ENCODE measurements at regions not wholly inside any gene's neighbourhood (a gene's known extent, or its start where the extent isn't known, plus 50 kb on each side); places are given as distances from the start of the nearest gene placed in this dataset.

GRCh38 chr13:84864341-84864740 lies 934.9 kb downstream of the SLITRK6 start:
- Histone ChIP-seq H3K36me3 (ENCODE audit: control insufficient read depth, insufficient read depth, low read length) (no peaks in the 10 kb centered on the region), H3K4me1 (no peaks in the 10 kb centered on the region), H3K9me3 (no peaks in the 10 kb centered on the region), H3K4me3 (ENCODE audit: low read depth, low read length) (no peak overlapping the region), H3K27me3 (replicated peaks; ENCODE audit: control insufficient read depth, insufficient read depth, low read length) (no peaks in the 10 kb centered on the region)
- H3K36me3 Mint-ChIP-seq (ENCODE audit: insufficient read depth, unreplicated experiment), result no peaks in the 10 kb centered on the region
- H3K9me3 Mint-ChIP-seq (ENCODE audit: unreplicated experiment), result no peaks in the 10 kb centered on the region
- H3K27me3 Mint-ChIP-seq (ENCODE audit: insufficient read depth, unreplicated experiment), result no peaks in the 10 kb centered on the region
- H3K27ac Mint-ChIP-seq (ENCODE audit: unreplicated experiment), result no peak overlapping the region
- POLR2A ChIA-PET, result no interaction called here
- no peak overlapping the region for H3K4me3 Mint-ChIP-seq (ENCODE audit: unreplicated experiment)
- intact Hi-C loops (cut with micrococcal nuclease; ENCODE audit: unreplicated experiment), result no loop called here
- no TSS peak for BruUV-seq (replicated peaks)
- H3K4me1 Mint-ChIP-seq (ENCODE audit: low read depth, unreplicated experiment), result no peaks in the 10 kb centered on the region
- no peak for DNase-seq
- no peak for TF ChIP-seq CTCF (IDR thresholded peaks at IDR 0.05; ENCODE audit: insufficient read depth in 1 of 2, low read depth in 1 of 2, low read length in 1 of 2, severe bottlenecking in 1 of 2, unreplicated experiment in 1 of 2)
- CTCF ChIA-PET, result no interaction called here

- no TSS peak for BruUV-seq (replicated peaks)
- Mint-ChIP-seq H3K4me3 (ENCODE audit: unreplicated experiment) (no peak overlapping the region), H3K9me3 (ENCODE audit: unreplicated experiment) (no peaks in the 10 kb centered on the region), H3K27ac (ENCODE audit: unreplicated experiment) (no peak overlapping the region), H3K4me1 (ENCODE audit: low read depth, unreplicated experiment) (no peaks in the 10 kb centered on the region), H3K36me3 (ENCODE audit: insufficient read depth, unreplicated experiment) (no peaks in the 10 kb centered on the region), H3K27me3 (ENCODE audit: insufficient read depth, unreplicated experiment) (no peaks in the 10 kb centered on the region)
- Histone ChIP-seq H3K4me3 (ENCODE audit: low read depth, low read length) (no peak overlapping the region), H3K36me3 (ENCODE audit: control insufficient read depth, insufficient read depth, low read length) (no peaks in the 10 kb centered on the region), H3K27me3 (replicated peaks; ENCODE audit: control insufficient read depth, insufficient read depth, low read length) (no peaks in the 10 kb centered on the region), H3K4me1 (no peaks in the 10 kb centered on the region), H3K9me3 (no peaks in the 10 kb centered on the region)
- ChIA-PET POLR2A (no interaction called here), CTCF (no interaction called here)
- no peak for DNase-seq
- no peak for TF ChIP-seq CTCF (IDR thresholded peaks at IDR 0.05; ENCODE audit: insufficient read depth in 1 of 2, low read depth in 1 of 2, low read length in 1 of 2, severe bottlenecking in 1 of 2, unreplicated experiment in 1 of 2)
- intact Hi-C loops (cut with micrococcal nuclease; ENCODE audit: unreplicated experiment), result no loop called here
These were observed 952.1 kb downstream of the SLITRK6 start for GRCh38 chr13:84847107-84847506.

GRCh38 chr13:84845907-84846619 lies 953.2 kb downstream of the SLITRK6 start:
- H3K4me1 Mint-ChIP-seq (ENCODE audit: low read depth, unreplicated experiment), result no peaks in the 10 kb centered on the region
- no peak for DNase-seq
- H3K9me3 ChIP-seq, result no peaks in the 10 kb centered on the region
- no peak for TF ChIP-seq CTCF (IDR thresholded peaks at IDR 0.05; ENCODE audit: insufficient read depth in 1 of 2, low read depth in 1 of 2, low read length in 1 of 2, severe bottlenecking in 1 of 2, unreplicated experiment in 1 of 2)
- no peak overlapping the region for H3K27ac Mint-ChIP-seq (ENCODE audit: unreplicated experiment)
- no peaks in the 10 kb centered on the region for H3K9me3 Mint-ChIP-seq (ENCODE audit: unreplicated experiment)
- H3K4me3 ChIP-seq (ENCODE audit: low read depth, low read length), result no peak overlapping the region
- no peaks in the 10 kb centered on the region for H3K36me3 Mint-ChIP-seq (ENCODE audit: insufficient read depth, unreplicated experiment)
- intact Hi-C loops (cut with micrococcal nuclease; ENCODE audit: unreplicated experiment), result loop anchor here (2.0 kb wide), 2 partner anchors 51 to 961 kb away; no protein-coding TSS in a partner anchor
- POLR2A ChIA-PET, result no interaction called here
- H3K27me3 Mint-ChIP-seq (ENCODE audit: insufficient read depth, unreplicated experiment), result no peaks in the 10 kb centered on the region
- no TSS peak for BruUV-seq (replicated peaks)
- no peaks in the 10 kb centered on the region for H3K36me3 ChIP-seq (ENCODE audit: control insufficient read depth, insufficient read depth, low read length)
- H3K4me3 Mint-ChIP-seq (ENCODE audit: unreplicated experiment), result no peak overlapping the region
- no peaks in the 10 kb centered on the region for H3K4me1 ChIP-seq
- CTCF ChIA-PET, result no interaction called here
- no peaks in the 10 kb centered on the region for H3K27me3 ChIP-seq (replicated peaks; ENCODE audit: control insufficient read depth, insufficient read depth, low read length)

Measured in Caco-2 (cell line).